SK-N-SH (cell line): ENCODE measurements at regions not wholly inside any gene's neighbourhood (a gene's known extent, or its start where the extent isn't known, plus 50 kb on each side); places are given as distances from the start of the nearest gene placed in this dataset.

Source experiments
- CTCF ChIA-PET: fragments of 300-600, 350-600 bp; formaldehyde crosslinking; extraction: SDS; loops from one replicate; lab custom pipeline; 2021; lab: Yijun Ruan, JAX
- POLR2A ChIA-PET: fragments of 350-600 bp; sonication (Branson Sonifier 250); formaldehyde crosslinking; extraction: SDS; loops from one replicate; lab custom pipeline; 2020; ENCODE audit warnings: antibody characterized with exemption, inconsistent platforms; lab: Yijun Ruan, JAX
- DNase-seq: peaks from one replicate; pipeline ENCODE4 v3.0.0; 2012
- H2AFZ ChIP-seq: fragments of 200-600 bp; sonication (generic); 2 replicates; pipeline ENCODE4 v1.8.1; 2016; ENCODE audit warnings: antibody characterized with exemption, mild to moderate bottlenecking, low read depth
- H3F3A ChIP-seq: fragments of 200-600 bp; sonication (generic); replicated peaks from 2 replicates; pipeline ENCODE3; 2016; ENCODE audit warnings: antibody characterized with exemption, mild to moderate bottlenecking; ENCODE audit not compliant: insufficient read depth
- H3K27ac ChIP-seq, 2 experiments: fragments of 200-500 bp in 1 of 2; fragments of 200-600 bp in 1 of 2; sonication (Bioruptor generic) in 1 of 2; sonication (generic), shearing (Covaris generic) in 1 of 2; 2 replicates each; pipeline versions ENCODE4 v1.5.1 to v1.6.1; 2014 to 2016; ENCODE audit warnings: low read depth in 2 of 2, inconsistent platforms in 1 of 2, low read length in 1 of 2, mild to moderate bottlenecking in 1 of 2, mixed read lengths in 1 of 2
- H3K27me3 ChIP-seq: fragments of 200-600 bp; sonication (generic), shearing (Covaris generic); 2 replicates; pipeline ENCODE4 v1.6.1; 2016; ENCODE audit warnings: mixed run types; ENCODE audit not compliant: insufficient read depth
- H3K36me3 ChIP-seq, 2 experiments: fragments of 200-500 bp in 1 of 2; fragments of 200-600 bp in 1 of 2; sonication (Bioruptor generic) in 1 of 2; sonication (generic) in 1 of 2; replicated peaks in 1 of 2; 2 replicates each; pipeline versions ENCODE3 to v1.5.1; 2014 to 2016; ENCODE audit warnings: low read length in 1 of 2, mild to moderate bottlenecking in 1 of 2; ENCODE audit not compliant: insufficient read depth in 2 of 2, control insufficient read depth in 1 of 2
- H3K4me1 ChIP-seq, 2 experiments: fragments of 200-500 bp in 1 of 2; fragments of 200-600 bp in 1 of 2; sonication (Bioruptor generic) in 1 of 2; sonication (generic), shearing (Covaris generic) in 1 of 2; 2 replicates each; pipeline versions ENCODE4 v1.5.1 to v1.6.1; 2014 to 2016; ENCODE audit warnings: low read depth in 1 of 2, low read length in 1 of 2, mixed run types in 1 of 2; ENCODE audit not compliant: insufficient read depth in 2 of 2, control insufficient read depth in 1 of 2
- H3K4me2 ChIP-seq: fragments of 200-600 bp; sonication (generic), shearing (Covaris generic); 2 replicates; pipeline ENCODE4 v1.6.1; 2017; ENCODE audit warnings: mixed run types
- H3K4me3 ChIP-seq, 2 experiments: fragments of 200-500 bp in 1 of 2; fragments of 200-600 bp in 1 of 2; sonication (Bioruptor generic) in 1 of 2; sonication (generic), shearing (Covaris generic) in 1 of 2; 2 replicates each; pipeline versions ENCODE4 v1.5.1 to v1.8.1; 2014 to 2016; ENCODE audit warnings: low read depth in 2 of 2, inconsistent platforms in 1 of 2, low read length in 1 of 2, mild to moderate bottlenecking in 1 of 2, mixed read lengths in 1 of 2, moderate library complexity in 1 of 2
- H3K79me2 ChIP-seq: fragments of 200-600 bp; sonication (generic); 2 replicates; pipeline ENCODE4 v1.8.1; 2017; ENCODE audit warnings: mild to moderate bottlenecking; ENCODE audit not compliant: insufficient read depth
- H3K9ac ChIP-seq: fragments of 200-600 bp; sonication (generic); 2 replicates; pipeline ENCODE4 v1.6.1; 2017; ENCODE audit warnings: mixed run types
- H3K9me2 ChIP-seq: fragments of 200-600 bp; sonication (generic); 2 replicates; pipeline ENCODE4 v1.6.1; 2017; ENCODE audit warnings: mixed run types
- H3K9me3 ChIP-seq: fragments of 200-600 bp; sonication (generic); 2 replicates; pipeline ENCODE4 v1.6.1; 2017; ENCODE audit warnings: mixed run types, mild to moderate bottlenecking, moderate library complexity
- H4K20me1 ChIP-seq: fragments of 200-600 bp; sonication (generic); 2 replicates; pipeline ENCODE4 v1.6.1; 2017; ENCODE audit warnings: mild to moderate bottlenecking, mixed run types; ENCODE audit not compliant: insufficient read depth
- ELF1 ChIP-seq: IDR thresholded peaks from 2 replicates; pipeline ENCODE4 v1.4.0; 2012
- FOSL2 ChIP-seq: IDR thresholded peaks from 2 replicates; pipeline ENCODE4 v1.4.0; 2012; ENCODE audit warnings: low read depth, mild to moderate bottlenecking, moderate library complexity, borderline replicate concordance
- FOXJ3 ChIP-seq: sonication (generic); formaldehyde crosslinking; IDR thresholded peaks from 2 replicates; pipeline ENCODE4 v1.5.1; 2020; ENCODE audit warnings: mild to moderate bottlenecking, missing genetic modification reagents
- GABPA ChIP-seq: IDR thresholded peaks from 2 replicates; pipeline ENCODE4 v1.4.0; 2012; ENCODE audit warnings: low read depth, mild to moderate bottlenecking
- MEF2A ChIP-seq: IDR thresholded peaks from 2 replicates; pipeline ENCODE4 v1.4.0; 2012; ENCODE audit warnings: low read depth, borderline replicate concordance
- NFIC ChIP-seq: IDR thresholded peaks from 2 replicates; pipeline ENCODE4 v1.4.0; 2012; ENCODE audit warnings: borderline replicate concordance
- POLR2AphosphoS5 ChIP-seq: IDR thresholded peaks from 2 replicates; pipeline ENCODE4 v1.6.1; 2012; ENCODE audit warnings: low read depth, low read length
- RCOR1 ChIP-seq: fragments of 150-350 bp; IDR thresholded peaks from 2 replicates; pipeline ENCODE4 v1.6.1; 2017; ENCODE audit warnings: antibody characterized with exemption, low read length
- RFX5 ChIP-seq: IDR thresholded peaks from 2 replicates; pipeline ENCODE4 v1.6.1; 2012; ENCODE audit warnings: mild to moderate bottlenecking, improper control_type of control experiment, low read length
- SIN3A ChIP-seq: IDR thresholded peaks from 2 replicates; pipeline ENCODE4 v1.6.1; 2012; ENCODE audit warnings: low read depth, mild to moderate bottlenecking, low read length, moderate library complexity, borderline replicate concordance
- TCF12 ChIP-seq: IDR thresholded peaks from 2 replicates; pipeline ENCODE4 v1.4.0; 2012
- TEAD4 ChIP-seq: IDR thresholded peaks from 2 replicates; pipeline ENCODE4 v1.4.0; 2012; ENCODE audit warnings: mild to moderate bottlenecking, borderline replicate concordance; ENCODE audit not compliant: insufficient read depth
- YY1 ChIP-seq: IDR thresholded peaks from 2 replicates; pipeline ENCODE4 v1.4.0; 2012; ENCODE audit warnings: low read depth, mild to moderate bottlenecking
- WGBS: methylation state at CpG from one replicate; pipeline ENCODE4 v1.1.6; 2017; ENCODE audit warnings: low lambda C conversion rate; 5-methylcytosine and 5-hydroxymethylcytosine counted together
- TF ChIP-seq, protein P1 (sequence below): fragments of 150-350 bp; IDR thresholded peaks from 2 replicates; pipeline ENCODE4 v1.6.1; 2016; ENCODE audit warnings: mild to moderate bottlenecking, low read depth, low read length
- TF ChIP-seq, protein P2 (sequence below): IDR thresholded peaks from 2 replicates; pipeline ENCODE4 v1.4.0; 2012; ENCODE audit warnings: low read depth, borderline replicate concordance
- TF ChIP-seq, protein P3 (sequence below): IDR thresholded peaks from 2 replicates; pipeline ENCODE4 v1.6.1; 2012; ENCODE audit warnings: mild to moderate bottlenecking, low read depth, low read length, moderate library complexity
- TF ChIP-seq, protein P4 (sequence below): IDR thresholded peaks from 2 replicates; pipeline ENCODE4; 2012

DNA sequence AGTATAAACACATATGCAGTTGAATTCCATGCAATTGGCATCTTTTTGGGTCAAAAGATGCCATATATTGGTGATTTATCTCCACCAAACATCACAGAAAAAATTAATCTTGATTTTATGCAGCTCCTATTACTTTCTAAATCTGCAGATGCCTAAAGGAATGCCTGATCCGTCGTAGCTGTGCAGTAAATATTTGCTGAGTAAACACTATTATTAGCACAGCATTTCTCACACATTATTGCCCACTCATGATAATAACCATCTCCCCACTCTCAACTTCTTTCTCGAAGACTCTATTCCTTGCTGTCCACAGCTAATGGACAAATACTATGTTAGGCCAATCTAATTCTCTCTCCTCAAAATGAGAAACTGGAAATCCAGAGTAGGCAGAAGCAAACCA lies 625.2 kb downstream of the ZIC1 start:
- Histone ChIP-seq H3K36me3 (no peaks in the 10 kb centered on the region), H3K9me2 (no peaks in the 10 kb centered on the region), H3K27me3 (no peaks in the 10 kb centered on the region), H3K79me2 (no peaks in the 10 kb centered on the region), H3K4me2 (no peak overlapping the region), H3K27ac (no peak overlapping the region), H3K4me3 (no peak overlapping the region), H2AFZ (no peak overlapping the region), H4K20me1 (no peaks in the 10 kb centered on the region), H3F3A (peaks cover 11% of the 10 kb centered on the region), H3K9ac (no peak overlapping the region), H3K9me3 (no peaks in the 10 kb centered on the region), H3K4me1 (peaks cover 0 to 12% of the 10 kb centered on the region in 2 experiments; a peak in 1 of 4 replicates)
- DNase-seq, result no peak
- POLR2A ChIA-PET, result no interaction called here
- TF ChIP-seq, protein P1, sequence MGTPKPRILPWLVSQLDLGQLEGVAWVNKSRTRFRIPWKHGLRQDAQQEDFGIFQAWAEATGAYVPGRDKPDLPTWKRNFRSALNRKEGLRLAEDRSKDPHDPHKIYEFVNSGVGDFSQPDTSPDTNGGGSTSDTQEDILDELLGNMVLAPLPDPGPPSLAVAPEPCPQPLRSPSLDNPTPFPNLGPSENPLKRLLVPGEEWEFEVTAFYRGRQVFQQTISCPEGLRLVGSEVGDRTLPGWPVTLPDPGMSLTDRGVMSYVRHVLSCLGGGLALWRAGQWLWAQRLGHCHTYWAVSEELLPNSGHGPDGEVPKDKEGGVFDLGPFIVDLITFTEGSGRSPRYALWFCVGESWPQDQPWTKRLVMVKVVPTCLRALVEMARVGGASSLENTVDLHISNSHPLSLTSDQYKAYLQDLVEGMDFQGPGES, result no peak
- no peak for TF ChIP-seq ELF1
- TF ChIP-seq, protein P2, sequence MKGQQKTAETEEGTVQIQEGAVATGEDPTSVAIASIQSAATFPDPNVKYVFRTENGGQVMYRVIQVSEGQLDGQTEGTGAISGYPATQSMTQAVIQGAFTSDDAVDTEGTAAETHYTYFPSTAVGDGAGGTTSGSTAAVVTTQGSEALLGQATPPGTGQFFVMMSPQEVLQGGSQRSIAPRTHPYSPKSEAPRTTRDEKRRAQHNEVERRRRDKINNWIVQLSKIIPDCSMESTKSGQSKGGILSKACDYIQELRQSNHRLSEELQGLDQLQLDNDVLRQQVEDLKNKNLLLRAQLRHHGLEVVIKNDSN, result no peak
- WGBS, result 75% methylated on average over 3 of the region's 3 CpGs
- CTCF ChIA-PET, result no interaction called here

DNA sequence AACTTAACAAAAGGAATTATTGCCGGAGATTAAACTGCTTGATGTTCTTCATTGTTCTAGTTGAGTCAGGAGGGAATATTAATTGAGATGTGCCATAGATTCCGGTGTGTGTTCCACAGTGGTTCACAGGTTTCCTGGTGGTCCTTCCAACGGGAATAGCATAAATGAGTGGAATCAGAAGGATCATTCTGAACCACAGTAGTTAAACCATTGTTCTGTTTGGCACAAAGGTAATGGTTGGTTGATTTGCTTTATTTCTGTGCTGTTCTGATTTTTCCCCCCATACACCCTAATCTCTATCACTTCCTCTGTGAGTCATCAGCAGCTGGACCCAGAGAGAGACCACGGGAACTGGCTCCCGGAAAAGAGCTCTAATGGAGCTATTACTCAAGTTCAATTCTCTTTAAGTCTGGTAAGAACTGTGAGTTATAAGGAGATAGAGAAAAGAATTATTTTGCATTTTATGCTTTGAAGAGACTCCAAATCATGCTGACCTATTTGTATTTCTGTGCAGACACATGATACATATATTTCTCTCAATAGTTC lies 627.2 kb downstream of the ZIC1 start:
- H4K20me1 ChIP-seq, result no peaks in the 10 kb centered on the region
- H3K27me3 ChIP-seq, result no peaks in the 10 kb centered on the region
- no peak overlapping the region for H3K4me3 ChIP-seq
- CTCF ChIA-PET, result no interaction called here
- H3K36me3 ChIP-seq, result no peaks in the 10 kb centered on the region
- H3K79me2 ChIP-seq, result no peaks in the 10 kb centered on the region
- peak overlapping the region in 1 of 2 experiments; percentile 61; a peak in 2 of 4 replicates for H3K27ac ChIP-seq
- no peaks in the 10 kb centered on the region for H3K9me3 ChIP-seq
- TF ChIP-seq MEF2A (no peak), RFX5 (no peak), POLR2AphosphoS5 (no peak), SIN3A (no peak), TCF12 (peak; percentile 33), RCOR1 (no peak), NFIC (no peak), FOXJ3 (CRISPR knock-in tag) (no peak), YY1 (no peak), FOSL2 (peak; percentile 40; the same call in 1 of the 2 replicates), TEAD4 (no peak), GABPA (no peak)
- TF ChIP-seq, protein P3, sequence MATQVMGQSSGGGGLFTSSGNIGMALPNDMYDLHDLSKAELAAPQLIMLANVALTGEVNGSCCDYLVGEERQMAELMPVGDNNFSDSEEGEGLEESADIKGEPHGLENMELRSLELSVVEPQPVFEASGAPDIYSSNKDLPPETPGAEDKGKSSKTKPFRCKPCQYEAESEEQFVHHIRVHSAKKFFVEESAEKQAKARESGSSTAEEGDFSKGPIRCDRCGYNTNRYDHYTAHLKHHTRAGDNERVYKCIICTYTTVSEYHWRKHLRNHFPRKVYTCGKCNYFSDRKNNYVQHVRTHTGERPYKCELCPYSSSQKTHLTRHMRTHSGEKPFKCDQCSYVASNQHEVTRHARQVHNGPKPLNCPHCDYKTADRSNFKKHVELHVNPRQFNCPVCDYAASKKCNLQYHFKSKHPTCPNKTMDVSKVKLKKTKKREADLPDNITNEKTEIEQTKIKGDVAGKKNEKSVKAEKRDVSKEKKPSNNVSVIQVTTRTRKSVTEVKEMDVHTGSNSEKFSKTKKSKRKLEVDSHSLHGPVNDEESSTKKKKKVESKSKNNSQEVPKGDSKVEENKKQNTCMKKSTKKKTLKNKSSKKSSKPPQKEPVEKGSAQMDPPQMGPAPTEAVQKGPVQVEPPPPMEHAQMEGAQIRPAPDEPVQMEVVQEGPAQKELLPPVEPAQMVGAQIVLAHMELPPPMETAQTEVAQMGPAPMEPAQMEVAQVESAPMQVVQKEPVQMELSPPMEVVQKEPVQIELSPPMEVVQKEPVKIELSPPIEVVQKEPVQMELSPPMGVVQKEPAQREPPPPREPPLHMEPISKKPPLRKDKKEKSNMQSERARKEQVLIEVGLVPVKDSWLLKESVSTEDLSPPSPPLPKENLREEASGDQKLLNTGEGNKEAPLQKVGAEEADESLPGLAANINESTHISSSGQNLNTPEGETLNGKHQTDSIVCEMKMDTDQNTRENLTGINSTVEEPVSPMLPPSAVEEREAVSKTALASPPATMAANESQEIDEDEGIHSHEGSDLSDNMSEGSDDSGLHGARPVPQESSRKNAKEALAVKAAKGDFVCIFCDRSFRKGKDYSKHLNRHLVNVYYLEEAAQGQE, result no peak
- TF ChIP-seq, protein P4, sequence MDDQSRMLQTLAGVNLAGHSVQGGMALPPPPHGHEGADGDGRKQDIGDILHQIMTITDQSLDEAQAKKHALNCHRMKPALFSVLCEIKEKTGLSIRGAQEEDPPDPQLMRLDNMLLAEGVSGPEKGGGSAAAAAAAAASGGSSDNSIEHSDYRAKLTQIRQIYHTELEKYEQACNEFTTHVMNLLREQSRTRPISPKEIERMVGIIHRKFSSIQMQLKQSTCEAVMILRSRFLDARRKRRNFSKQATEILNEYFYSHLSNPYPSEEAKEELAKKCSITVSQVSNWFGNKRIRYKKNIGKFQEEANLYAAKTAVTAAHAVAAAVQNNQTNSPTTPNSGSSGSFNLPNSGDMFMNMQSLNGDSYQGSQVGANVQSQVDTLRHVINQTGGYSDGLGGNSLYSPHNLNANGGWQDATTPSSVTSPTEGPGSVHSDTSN, result 0 out of 2 replicates have a peak, but pooled peaks have one; percentile 16
- TF ChIP-seq, protein P1, result no peak
- 50% methylated on average over 5 of the region's 5 CpGs for WGBS
- peaks cover 0 to 12% of the 10 kb centered on the region in 2 experiments; a peak in 1 of 4 replicates for H3K4me1 ChIP-seq
- H3F3A ChIP-seq, result peaks cover 7% of the 10 kb centered on the region
- no peaks in the 10 kb centered on the region for H3K9me2 ChIP-seq
- peak overlapping the region; percentile 67 for H2AFZ ChIP-seq
- no peak overlapping the region for H3K4me2 ChIP-seq
- DNase-seq, result no peak
- no peak overlapping the region for H3K9ac ChIP-seq
- POLR2A ChIA-PET, result no interaction called here
